Endothelial cell of umbilical vein (primary cell): ENCODE measurements at regions not wholly inside any gene's neighbourhood (a gene's known extent, or its start where the extent isn't known, plus 50 kb on each side); places are given as distances from the start of the nearest gene placed in this dataset.

Experiments
- EZH2 ChIP-seq: IDR thresholded peaks from 2 replicates; pipeline ENCODE4 v1.6.1; 2012; ENCODE audit warnings: borderline replicate concordance, low read depth, mild to moderate bottlenecking, moderate library complexity, low read length, inconsistent platforms; ENCODE audit not compliant: severe bottlenecking
- FOS ChIP-seq: IDR thresholded peaks from 2 replicates; pipeline ENCODE4 v1.6.1; 2011; ENCODE audit warnings: mild to moderate bottlenecking, low read length, moderate library complexity, borderline replicate concordance; ENCODE audit not compliant: insufficient read depth
- JUN ChIP-seq: IDR thresholded peaks from 2 replicates; pipeline ENCODE4 v1.6.1; 2011; ENCODE audit warnings: borderline replicate concordance, low read depth; ENCODE audit not compliant: insufficient read length, insufficient read depth
- MYC ChIP-seq: IDR thresholded peaks from one replicate; pipeline ENCODE4 v1.6.1; 2011; ENCODE audit warnings: mild to moderate bottlenecking, low read depth, low read length
- POLR2A ChIP-seq: IDR thresholded peaks from 2 replicates; pipeline ENCODE4 v1.6.1; 2012; ENCODE audit warnings: low read depth, mild to moderate bottlenecking, control low read depth, low read length
- POLR2AphosphoS5 ChIP-seq: IDR thresholded peaks from 2 replicates; pipeline ENCODE4 v1.6.1; 2012; ENCODE audit warnings: low read depth, mild to moderate bottlenecking, control low read depth, low read length, moderate library complexity; ENCODE audit not compliant: insufficient read depth
- TF ChIP-seq, protein P1 (sequence below), 2 donors: IDR thresholded peaks; 1 replicate in 1 of 2; 2 replicates in 1 of 2; pipeline ENCODE4 v1.5.1; 2011; ENCODE audit warnings: low read length in 2 of 2, mild to moderate bottlenecking in 2 of 2, moderate library complexity in 2 of 2, control low read depth in 1 of 2, inconsistent platforms in 1 of 2, low read depth in 1 of 2; ENCODE audit not compliant: insufficient read depth in 1 of 2; ENCODE audit errors: extremely low read depth in 1 of 2
- TF ChIP-seq, protein P2 (sequence below): IDR thresholded peaks from 2 replicates; pipeline ENCODE4 v1.6.1; 2011; ENCODE audit not compliant: insufficient read depth, insufficient read length

DNA sequence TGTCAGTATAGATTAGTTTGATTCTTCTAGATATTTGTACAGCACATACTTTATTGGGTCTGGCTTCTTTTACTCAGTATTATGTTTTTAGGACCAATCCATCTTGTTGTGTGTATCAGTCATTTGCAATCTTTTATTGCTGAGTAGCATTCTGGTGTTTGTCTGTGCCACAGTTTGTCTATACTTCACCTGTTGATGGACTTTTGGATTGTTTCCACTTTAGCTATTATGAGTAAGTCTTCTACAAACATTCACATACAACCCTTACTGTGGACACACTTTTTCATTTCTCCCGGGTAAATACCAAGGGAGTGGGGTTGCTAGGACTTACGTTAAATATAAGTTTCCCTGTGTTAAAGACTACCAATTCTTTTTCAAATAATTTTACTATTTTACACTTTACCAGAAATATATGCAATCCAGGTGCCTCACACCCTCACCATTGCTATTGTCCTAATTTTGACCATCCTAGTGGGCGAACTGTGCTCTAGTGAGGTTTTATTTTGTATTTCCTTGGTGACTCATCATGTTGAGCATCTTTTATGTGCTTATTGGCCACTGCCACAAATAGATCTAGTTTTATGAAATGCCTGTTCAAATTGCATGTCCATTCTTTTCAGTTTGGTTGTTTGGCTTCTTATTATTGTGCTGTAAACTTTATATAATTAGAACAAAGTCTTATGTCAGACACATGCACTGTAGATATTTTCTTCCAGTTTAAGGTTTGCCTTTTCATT is 304.7 kb upstream of the TMTC1 start:
- TF ChIP-seq, protein P1, sequence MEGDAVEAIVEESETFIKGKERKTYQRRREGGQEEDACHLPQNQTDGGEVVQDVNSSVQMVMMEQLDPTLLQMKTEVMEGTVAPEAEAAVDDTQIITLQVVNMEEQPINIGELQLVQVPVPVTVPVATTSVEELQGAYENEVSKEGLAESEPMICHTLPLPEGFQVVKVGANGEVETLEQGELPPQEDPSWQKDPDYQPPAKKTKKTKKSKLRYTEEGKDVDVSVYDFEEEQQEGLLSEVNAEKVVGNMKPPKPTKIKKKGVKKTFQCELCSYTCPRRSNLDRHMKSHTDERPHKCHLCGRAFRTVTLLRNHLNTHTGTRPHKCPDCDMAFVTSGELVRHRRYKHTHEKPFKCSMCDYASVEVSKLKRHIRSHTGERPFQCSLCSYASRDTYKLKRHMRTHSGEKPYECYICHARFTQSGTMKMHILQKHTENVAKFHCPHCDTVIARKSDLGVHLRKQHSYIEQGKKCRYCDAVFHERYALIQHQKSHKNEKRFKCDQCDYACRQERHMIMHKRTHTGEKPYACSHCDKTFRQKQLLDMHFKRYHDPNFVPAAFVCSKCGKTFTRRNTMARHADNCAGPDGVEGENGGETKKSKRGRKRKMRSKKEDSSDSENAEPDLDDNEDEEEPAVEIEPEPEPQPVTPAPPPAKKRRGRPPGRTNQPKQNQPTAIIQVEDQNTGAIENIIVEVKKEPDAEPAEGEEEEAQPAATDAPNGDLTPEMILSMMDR (IDR thresholded peaks at IDR 0.05; ENCODE audit: extremely low read depth in 1 of 2, insufficient read depth in 1 of 2, low read depth in 1 of 2, low read length in 2 of 2): no peak
- TF ChIP-seq EZH2: no peak
- no peak for TF ChIP-seq POLR2A
- TF ChIP-seq, protein P2, sequence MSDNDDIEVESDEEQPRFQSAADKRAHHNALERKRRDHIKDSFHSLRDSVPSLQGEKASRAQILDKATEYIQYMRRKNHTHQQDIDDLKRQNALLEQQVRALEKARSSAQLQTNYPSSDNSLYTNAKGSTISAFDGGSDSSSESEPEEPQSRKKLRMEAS: no peak
- no peak for TF ChIP-seq POLR2AphosphoS5
- TF ChIP-seq FOS: no peak
- TF ChIP-seq JUN: no peak
- TF ChIP-seq MYC: no peak
